ENCODE measurements at regions not wholly inside any gene's neighbourhood (a gene's known extent, or its start where the extent isn't known, plus 50 kb on each side); places are given as distances from the start of the nearest gene placed in this dataset.

DNA sequence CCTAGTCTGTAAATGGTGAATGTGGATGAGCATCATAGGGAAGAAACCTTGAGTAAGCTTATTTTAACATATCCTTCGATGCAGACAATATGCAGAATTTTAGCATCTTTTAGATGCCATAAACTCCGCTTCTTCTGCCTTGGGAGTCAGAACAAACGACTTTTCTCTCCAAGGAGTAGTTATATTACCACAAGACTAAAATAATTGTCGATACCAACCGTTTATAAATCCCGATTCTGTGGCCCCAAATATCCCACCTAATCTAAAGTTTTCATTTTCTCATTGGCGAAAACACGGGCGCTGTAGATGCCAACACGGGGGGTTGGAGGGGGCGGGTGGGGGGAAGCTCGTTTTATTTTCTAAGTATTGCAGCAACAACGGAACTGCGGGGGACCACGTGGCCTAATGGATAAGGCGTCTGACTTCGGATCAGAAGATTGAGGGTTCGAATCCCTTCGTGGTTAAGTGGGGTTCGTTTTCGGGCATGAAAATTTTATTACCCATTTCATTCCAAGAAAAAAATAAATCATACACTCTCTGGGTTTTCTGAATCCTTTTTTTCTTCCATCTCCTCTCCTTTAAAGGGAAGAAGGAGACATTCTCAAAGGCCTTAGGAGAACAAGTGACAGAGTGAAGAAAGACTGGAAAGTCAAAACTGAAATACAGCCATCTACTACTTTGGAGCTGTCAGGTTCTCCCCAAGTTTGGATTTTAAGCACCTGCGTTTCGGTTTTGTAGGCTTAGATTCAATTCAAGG, 65.5 kb upstream of the BTN3A2 start:
- Histone ChIP-seq H3K4me2 (ENCODE audit: low read depth, low read length, poor library complexity, severe bottlenecking) (no peak overlapping the region), H3K4me3 (ENCODE audit: insufficient read depth, low read length, poor library complexity, severe bottlenecking) (no peak overlapping the region), H3K27ac (ENCODE audit: low read depth, low read length) (no peak overlapping the region), H4K20me1 (ENCODE audit: low read depth, low read length) (no peaks in the 10 kb centered on the region), H3K36me3 (ENCODE audit: low read length) (no peaks in the 10 kb centered on the region), H3K79me2 (ENCODE audit: insufficient read depth, low read length) (no peaks in the 10 kb centered on the region), H3K9me3 (ENCODE audit: insufficient read depth, low read length) (no peaks in the 10 kb centered on the region), H2AFZ (ENCODE audit: low read depth, low read length, severe bottlenecking) (no peak overlapping the region), H3F3A (ENCODE audit: insufficient read depth) (no peaks in the 10 kb centered on the region), H3K9ac (ENCODE audit: low read length) (no peak overlapping the region), H3K9me2 (replicated peaks; ENCODE audit: insufficient read depth, low read length) (no peaks in the 10 kb centered on the region), H3K27me3 (ENCODE audit: low read length) (no peaks in the 10 kb centered on the region)
- TF ChIP-seq, protein P1, sequence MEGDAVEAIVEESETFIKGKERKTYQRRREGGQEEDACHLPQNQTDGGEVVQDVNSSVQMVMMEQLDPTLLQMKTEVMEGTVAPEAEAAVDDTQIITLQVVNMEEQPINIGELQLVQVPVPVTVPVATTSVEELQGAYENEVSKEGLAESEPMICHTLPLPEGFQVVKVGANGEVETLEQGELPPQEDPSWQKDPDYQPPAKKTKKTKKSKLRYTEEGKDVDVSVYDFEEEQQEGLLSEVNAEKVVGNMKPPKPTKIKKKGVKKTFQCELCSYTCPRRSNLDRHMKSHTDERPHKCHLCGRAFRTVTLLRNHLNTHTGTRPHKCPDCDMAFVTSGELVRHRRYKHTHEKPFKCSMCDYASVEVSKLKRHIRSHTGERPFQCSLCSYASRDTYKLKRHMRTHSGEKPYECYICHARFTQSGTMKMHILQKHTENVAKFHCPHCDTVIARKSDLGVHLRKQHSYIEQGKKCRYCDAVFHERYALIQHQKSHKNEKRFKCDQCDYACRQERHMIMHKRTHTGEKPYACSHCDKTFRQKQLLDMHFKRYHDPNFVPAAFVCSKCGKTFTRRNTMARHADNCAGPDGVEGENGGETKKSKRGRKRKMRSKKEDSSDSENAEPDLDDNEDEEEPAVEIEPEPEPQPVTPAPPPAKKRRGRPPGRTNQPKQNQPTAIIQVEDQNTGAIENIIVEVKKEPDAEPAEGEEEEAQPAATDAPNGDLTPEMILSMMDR (IDR thresholded peaks at IDR 0.05; ENCODE audit: insufficient read depth, low read length, poor library complexity, severe bottlenecking) = no peak
- no peak for TF ChIP-seq EZH2phosphoT487 (conservative IDR thresholded peaks at IDR 0.05; ENCODE audit: low read length)

DNA sequence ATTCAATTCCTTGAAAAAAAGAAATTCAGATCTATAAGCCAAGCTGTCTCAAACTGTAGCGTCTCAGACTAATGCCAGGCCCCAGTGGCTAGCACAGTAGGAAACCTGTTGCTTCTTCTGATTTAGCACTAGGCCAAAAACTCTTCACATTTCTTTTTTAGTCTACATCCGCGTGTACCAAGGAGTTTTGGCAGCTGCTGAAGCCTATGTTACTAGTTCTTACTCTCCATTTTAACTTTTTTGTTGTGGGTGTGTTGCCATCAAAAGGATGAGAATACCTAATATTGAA, 65.0 kb upstream of the BTN3A2 start:
- H4K20me1 ChIP-seq (ENCODE audit: low read depth, low read length) = no peaks in the 10 kb centered on the region
- H3K4me2 ChIP-seq (ENCODE audit: low read depth, low read length, poor library complexity, severe bottlenecking) = no peak overlapping the region
- TF ChIP-seq, protein P1 (IDR thresholded peaks at IDR 0.05; ENCODE audit: insufficient read depth, low read length, poor library complexity, severe bottlenecking) = no peak
- no peak for TF ChIP-seq EZH2phosphoT487 (conservative IDR thresholded peaks at IDR 0.05; ENCODE audit: low read length)
- no peaks in the 10 kb centered on the region for H3K9me2 ChIP-seq (replicated peaks; ENCODE audit: insufficient read depth, low read length)
- H3K27me3 ChIP-seq (ENCODE audit: low read length) = no peaks in the 10 kb centered on the region
- H3K27ac ChIP-seq (ENCODE audit: low read depth, low read length) = no peak overlapping the region
- no peaks in the 10 kb centered on the region for H3K36me3 ChIP-seq (ENCODE audit: low read length)
- H2AFZ ChIP-seq (ENCODE audit: low read depth, low read length, severe bottlenecking) = no peak overlapping the region
- no peaks in the 10 kb centered on the region for H3F3A ChIP-seq (ENCODE audit: insufficient read depth)
- H3K9ac ChIP-seq (ENCODE audit: low read length) = no peak overlapping the region
- no peaks in the 10 kb centered on the region for H3K79me2 ChIP-seq (ENCODE audit: insufficient read depth, low read length)
- H3K4me3 ChIP-seq (ENCODE audit: insufficient read depth, low read length, poor library complexity, severe bottlenecking) = no peak overlapping the region
- no peaks in the 10 kb centered on the region for H3K9me3 ChIP-seq (ENCODE audit: insufficient read depth, low read length)

DNA sequence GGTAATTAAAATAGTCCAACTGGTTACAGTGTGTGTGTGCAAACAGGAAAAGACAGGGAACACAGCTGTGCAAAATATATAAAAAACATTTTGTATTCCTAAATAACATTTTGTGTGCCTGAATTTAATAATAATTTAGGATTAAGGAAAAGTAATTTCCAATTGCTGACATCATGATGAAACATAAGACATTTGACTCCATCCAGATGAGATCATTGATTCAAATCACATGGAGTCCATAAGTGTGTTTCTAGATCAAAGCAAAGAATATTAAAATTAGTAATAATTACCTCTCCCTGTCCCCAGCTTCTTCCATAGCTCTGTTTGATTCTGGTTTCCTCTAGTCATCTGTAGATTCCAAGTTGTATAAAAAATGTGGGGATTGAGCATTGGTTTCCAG, 64.6 kb upstream of the BTN3A2 start:
- Histone ChIP-seq H4K20me1 (ENCODE audit: low read depth, low read length) (no peaks in the 10 kb centered on the region), H3K36me3 (ENCODE audit: low read length) (no peaks in the 10 kb centered on the region), H2AFZ (ENCODE audit: low read depth, low read length, severe bottlenecking) (no peak overlapping the region), H3F3A (ENCODE audit: insufficient read depth) (no peaks in the 10 kb centered on the region), H3K9me3 (ENCODE audit: insufficient read depth, low read length) (no peaks in the 10 kb centered on the region), H3K79me2 (ENCODE audit: insufficient read depth, low read length) (no peaks in the 10 kb centered on the region), H3K9me2 (replicated peaks; ENCODE audit: insufficient read depth, low read length) (no peaks in the 10 kb centered on the region), H3K27ac (ENCODE audit: low read depth, low read length) (no peak overlapping the region), H3K9ac (ENCODE audit: low read length) (no peak overlapping the region), H3K27me3 (ENCODE audit: low read length) (no peaks in the 10 kb centered on the region), H3K4me2 (ENCODE audit: low read depth, low read length, poor library complexity, severe bottlenecking) (no peak overlapping the region), H3K4me3 (ENCODE audit: insufficient read depth, low read length, poor library complexity, severe bottlenecking) (no peak overlapping the region)
- TF ChIP-seq EZH2phosphoT487 (conservative IDR thresholded peaks at IDR 0.05; ENCODE audit: low read length) = no peak
- TF ChIP-seq, protein P1 (IDR thresholded peaks at IDR 0.05; ENCODE audit: insufficient read depth, low read length, poor library complexity, severe bottlenecking) = no peak

All from SU-DHL-6 (cell line).